NCI-H446 treated with DMSO at 0.1 percent for 48 hours (cell line): ENCODE measurements at regions not wholly inside any gene's neighbourhood (a gene's known extent, or its start where the extent isn't known, plus 50 kb on each side); places are given as distances from the start of the nearest gene placed in this dataset.
"Not testable (repeated sequence)": the region's sequence is repeated elsewhere in the genome, so short reads cannot be mapped to it uniquely, and the experiment has no call there.

Experiments used
- DNase-seq: peaks from one replicate; lab custom pipeline; 2025; lab: John Stamatoyannopoulos, UW

DNA sequence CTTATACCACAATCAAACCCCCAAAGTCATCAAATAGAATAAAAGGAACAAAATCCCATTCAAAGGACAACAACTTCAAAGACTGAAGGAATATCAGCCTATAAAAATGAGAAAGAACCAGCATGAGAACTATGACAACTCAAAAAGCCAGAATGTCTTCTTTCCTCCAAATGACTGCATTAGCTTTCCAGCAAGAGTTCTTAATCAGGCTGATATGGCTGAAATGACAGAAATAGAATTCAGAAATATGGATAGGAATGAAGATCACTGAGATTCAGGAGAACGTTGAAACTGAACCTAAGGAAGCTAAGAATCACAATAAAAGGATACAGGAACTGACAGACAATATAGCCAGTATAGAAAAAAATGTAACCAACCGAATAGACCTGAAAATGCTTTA lies 109.5 kb downstream of the SINHCAF start:
- no peak for DNase-seq

DNA sequence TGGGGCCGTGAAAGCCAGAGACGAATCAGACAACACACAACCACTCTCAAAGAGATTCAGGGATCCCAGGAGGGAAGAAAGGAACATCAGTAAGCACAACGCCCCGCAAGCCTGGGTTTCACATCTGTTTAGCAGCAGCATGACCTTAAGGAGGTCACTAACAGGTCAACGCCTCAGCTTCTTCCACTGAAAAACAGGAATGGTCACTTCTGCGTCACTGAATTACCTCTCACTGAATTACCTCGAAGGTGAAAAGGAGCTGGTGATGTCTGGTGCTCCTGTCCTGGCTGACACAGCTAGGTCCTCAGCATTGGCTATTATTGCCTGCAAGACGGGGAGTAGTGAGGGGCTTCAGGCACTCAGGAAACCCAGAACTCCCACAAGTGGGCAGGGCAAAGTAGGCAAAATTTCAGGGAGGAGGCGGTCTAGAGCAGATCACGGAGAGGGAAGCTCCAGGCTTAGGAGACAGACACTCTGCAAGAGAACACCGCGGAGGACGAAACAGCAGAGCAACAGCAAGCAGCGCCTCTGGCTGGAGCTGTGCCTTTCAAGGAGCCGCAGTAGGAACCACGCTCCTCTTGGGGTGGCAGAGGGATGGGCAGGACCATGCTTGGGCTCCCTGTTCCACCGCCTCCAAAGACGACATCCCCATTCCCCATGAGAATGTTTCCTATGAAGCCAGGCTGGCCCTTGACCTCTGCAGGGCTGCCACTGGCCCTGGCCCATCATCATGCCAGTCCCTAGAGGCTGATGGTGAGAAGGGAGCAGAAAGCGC lies 108.4 kb downstream of the SINHCAF start:
- no peak for DNase-seq

DNA sequence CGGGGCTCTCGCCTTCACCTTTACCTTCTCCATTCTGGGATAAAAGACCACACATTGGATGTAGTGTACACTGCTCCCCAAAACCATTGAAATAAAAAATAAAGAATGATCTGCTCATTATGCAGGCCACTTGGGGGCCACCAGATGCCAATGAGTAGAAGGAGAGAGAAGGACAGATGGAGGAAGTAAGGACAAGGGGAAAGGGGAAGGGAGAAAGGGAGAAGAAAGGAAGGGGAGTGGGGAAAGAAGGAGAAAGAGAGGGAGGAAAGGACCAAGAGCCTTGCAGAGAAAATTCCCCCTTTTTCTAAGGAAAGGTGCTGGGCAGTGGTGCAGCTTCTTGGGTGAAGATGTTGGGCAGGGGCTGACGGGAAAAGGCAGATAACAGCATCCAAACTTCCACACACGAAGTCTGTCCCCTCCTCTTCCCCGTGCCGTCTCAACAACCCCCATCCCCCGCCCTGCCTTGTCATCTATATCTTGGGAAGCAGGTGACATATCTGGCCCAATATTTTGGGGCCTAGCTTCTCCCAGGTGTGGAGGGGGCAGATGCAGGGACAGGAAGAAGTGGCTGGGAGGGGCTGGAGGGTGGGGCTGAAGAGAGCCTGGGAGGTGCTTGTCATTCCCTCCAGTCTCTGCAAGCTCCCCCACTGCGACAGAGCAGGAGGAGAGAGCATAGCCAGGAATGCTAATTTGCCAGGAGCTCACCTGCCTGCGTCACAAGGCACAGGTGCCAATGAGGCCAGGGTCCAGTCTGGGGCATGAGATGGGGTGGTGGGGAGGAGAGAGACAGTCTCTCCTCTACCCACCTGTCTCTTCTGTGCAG lies 107.5 kb downstream of the SINHCAF start:
- DNase-seq = no peak

DNA sequence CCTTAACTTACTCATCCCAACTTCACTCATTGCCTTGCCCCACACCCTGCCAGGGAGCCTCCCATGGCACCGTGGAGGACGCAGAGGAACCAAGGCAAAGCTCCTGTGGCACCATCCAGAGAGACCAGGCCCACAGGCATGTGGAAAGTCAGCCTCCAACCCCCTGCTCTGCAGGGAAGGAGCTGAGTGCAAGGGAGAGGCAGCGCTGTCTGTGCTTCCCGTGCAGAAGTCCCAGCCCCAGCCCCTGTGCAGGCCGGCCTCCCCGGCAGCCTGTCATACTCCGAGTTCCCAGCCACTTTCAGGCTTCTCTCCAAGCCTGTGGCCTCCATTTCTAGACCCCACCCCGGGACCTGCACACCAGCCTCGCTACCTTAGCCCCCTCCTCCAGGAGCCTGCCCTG lies 106.4 kb downstream of the SINHCAF start:
- no peak for DNase-seq

DNA sequence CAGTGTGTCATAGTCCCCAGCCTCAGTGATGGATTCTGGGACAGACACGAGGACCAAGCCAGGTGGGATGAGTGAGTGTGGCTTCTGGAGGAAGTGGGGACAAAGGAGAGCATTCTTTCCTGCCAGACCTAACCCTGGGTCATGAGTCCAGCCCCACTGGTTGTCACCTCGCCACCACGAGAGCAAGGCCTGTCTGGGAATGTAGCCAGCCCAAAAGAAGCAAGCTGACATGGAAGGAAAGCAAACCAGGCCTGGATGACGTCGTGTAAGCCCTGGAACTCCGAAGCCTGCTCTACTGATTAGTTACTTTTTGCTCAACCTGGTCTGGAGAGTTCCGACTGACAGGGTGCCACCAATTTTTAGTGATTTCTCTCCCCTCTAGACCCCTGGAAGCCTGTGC lies 105.9 kb downstream of the SINHCAF start:
- DNase-seq = no peak

DNA sequence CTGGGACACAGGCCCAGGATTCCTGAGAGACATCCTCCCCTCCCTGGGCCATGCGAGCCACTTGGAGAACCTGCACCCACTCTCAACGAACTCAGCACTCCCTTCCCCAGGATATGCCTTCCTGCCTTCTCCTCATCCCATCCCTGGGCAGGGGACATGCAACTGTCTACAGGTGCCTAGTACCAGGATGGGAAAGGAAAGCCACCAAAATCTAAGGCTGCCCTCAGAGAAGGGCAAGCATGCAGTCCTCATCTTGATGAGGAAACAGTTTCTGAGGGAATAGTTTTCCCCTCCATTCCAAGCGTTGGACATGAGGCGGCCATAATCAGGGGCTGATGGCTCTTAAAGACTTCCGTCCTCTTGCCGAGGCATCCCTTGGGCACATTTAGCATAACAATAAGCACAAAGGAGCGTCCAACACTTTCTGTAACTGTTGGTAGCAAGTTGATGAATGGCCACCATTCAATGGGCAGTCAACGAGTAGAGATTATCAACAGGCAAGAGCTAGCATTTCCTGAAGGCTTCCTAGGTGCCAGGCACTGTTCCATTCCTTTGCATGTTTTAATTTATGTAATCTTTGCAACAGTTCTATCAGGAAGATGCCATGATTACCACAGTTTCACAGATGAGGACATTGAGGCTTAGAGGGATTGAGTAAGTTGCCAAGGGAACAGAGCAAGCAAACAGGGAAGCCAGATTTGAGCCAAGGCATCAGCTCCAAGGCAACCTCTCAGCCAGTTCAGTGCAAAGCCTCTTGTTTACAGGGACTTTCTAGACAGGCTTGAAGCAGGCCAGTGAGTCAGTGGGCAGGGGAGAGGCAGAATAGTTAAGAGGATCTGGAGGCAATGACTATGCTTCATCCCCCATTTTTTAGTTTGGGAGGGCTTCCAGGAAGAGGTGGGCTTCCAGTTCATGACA lies 105.1 kb downstream of the SINHCAF start:
- DNase-seq = no peak

DNA sequence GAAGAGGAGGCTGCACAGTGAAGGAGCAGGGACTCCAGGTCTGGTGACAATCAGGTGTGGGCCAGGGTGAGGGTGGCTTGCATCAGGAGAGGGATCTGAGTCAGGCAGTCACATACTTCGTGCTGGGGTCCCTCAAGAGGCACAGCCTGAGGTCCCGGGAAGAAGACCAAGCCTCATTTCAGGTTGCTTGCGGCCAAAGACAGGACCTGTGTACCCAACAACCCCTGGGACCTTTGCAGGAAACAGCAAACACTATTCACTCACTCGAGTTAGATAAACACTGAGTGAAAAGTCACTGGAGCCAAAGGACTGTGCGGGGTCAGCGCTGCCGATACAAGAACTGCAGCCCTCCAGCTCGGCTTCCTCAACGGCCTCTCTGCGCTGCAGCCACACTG lies 104.4 kb downstream of the SINHCAF start:
- DNase-seq = no peak

DNA sequence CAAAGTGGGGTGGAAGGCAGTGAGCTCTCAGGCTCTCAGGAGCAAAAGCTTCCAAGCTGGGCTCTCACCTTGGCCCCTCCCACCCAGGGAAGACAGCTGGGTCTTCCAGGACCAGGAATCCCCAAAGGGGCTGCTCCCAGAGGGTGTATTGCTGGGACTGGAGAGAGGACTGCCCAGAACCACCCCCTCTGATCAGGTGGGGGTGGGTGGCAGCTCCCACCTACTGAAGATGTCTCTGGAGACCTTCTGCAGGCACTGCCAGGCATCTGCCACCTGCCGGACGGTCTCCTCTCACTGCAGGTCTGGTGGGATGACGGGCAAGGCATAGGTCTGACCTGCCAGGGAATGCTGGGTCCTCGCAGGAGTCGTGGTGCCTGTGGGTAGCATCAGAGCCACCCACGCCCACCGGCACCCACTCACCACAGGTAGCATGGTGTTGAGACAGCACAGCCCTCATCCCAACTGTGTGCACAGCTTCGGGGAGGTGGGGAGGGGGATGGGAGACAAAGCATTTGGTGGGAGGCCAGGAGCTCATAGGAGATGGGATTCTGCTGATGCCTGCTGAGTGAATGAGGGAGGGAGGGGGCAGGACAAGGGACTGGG lies 103.2 kb downstream of the SINHCAF start:
- no peak for DNase-seq

DNA sequence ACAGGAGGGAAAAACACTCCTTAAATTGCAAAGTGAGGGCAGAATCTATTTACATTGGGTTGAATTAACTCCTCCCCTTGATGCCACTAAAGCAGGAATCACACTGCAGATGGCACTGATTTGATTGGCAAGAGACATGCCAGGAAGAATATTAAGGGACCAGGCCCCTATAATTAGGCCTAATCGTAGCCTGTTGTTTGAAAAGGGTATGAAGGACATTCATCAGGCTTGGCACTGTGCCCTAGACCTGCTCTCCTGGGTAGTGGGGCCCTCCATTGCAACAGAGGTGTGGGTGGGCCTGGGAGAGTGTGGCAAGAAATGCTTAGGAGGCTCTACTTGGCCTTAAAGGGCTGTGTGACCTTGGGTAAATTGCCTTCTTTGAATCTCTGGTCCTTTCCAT lies 102.3 kb downstream of the SINHCAF start:
- DNase-seq = not testable (repeated sequence)

DNA sequence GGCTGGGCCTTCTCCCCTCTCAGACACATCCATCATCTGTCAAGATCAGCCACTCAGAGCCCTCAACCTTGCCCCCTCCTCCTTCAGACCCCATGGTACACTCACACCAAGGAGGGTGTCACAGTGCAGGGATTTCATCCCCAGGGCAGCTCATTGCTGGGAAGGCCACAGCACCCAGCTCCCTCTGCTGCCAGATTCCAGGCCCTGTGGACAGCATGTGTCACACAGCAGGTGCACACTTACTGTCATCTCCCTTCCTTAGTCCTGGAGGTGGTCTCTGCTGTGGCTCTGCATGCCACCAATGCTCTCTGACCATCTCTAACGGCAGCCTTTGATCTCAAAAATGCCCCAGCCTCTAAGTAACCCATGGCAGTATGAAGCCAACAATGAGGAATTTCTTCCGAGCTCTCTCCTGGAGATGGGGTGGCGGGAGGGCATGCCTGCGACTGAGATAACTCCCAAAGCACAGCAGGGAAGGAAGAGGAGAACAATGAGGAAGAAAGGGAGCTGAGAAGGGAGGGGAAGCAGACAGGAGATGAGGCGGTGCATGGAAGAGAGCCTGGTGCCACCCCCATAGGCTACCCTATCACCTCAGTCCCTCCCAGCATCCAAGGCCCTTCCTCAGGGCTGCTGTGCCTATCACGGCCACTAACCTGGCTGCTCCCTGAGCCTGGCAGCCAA lies 101.0 kb downstream of the SINHCAF start:
- DNase-seq = no peak

DNA sequence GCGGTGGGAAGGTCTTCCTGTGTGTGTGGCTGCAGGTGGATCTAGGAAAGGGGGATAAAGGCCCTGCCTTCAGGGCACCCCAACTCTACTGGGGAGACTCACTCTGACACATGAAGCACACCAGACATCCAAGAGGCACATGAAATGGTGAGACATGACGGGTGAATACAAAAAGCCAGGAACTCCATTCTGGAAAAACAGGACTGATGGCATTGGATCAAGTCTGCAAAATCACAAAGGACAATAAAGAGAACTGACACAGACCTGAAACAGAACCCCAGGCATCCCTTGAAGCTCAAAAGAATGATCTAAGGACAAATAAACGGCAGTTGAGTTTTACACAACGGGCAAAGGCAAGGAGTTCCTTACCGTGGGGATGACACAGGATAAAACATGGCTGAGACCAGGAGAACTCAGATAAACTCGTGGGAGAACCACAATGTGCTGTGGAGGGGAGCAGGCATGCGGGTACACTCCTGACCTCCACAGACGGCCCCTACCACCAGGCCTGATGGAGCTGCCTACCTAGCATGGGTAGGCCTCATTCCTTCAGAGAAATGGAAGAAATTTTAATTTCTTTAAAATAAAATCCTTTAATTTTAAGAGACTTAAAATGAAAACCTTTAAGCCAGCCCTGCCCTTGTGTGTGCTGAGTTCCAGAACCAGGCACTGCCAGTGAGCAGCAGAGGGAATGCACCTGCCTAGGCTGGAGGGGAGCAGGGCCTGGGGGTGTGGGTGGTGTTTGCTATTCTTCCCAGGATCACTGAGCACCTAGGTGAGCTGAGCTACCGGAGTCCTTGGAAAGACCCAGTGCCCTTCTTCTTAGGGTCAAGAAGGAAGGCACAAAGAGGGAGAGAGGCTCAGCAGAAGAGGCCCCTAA lies 100.1 kb downstream of the SINHCAF start:
- no peak for DNase-seq

DNA sequence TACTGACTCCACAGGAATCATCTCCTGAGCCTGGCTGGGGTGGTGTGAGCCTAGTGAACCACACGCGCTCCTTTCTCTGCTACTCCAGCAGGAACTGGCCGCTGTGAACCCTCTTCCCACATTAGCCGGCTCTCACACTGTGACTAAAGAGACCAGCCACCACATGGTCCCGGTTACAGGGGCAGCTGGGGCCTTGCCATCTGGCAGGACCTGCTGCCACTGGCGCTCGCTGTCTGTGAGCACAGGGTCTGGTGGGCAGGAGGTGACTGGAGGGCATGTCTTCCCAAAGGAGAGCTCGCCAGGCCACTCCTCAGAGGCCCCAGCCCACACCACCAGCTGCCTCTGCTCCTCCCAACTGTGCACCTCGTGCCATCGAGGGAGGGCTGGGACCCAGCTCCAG lies 99.3 kb downstream of the SINHCAF start:
- DNase-seq = peak; percentile 58

DNA sequence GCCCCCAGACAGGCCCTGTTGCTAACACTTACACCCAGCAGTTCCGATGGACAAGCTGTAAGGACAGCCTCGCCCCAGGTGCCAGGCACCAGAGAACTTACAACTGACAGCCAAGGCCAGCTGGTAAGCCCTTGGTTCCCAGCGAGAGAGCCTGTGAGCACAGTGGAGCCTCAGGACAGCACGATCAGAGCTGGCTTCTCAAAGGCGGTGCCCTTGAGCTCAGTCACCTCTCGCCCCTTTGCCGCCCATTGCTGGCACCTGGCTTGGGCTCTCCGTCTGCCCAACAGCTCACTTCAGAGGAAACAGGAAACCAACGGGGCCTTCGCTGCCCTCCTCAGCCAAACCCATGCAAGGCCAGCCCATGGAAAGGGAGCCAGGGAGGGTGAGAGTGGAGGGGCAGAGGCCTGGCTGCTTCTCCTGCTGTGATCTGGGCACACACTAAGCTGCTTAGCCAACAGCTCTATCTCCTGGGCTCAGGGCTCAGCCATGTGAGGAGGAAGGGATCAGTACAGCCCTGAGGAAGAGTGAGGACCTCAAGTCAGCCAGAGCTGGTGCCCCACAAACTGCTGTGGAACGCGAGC lies 98.5 kb downstream of the SINHCAF start:
- DNase-seq = peak; percentile 23

DNA sequence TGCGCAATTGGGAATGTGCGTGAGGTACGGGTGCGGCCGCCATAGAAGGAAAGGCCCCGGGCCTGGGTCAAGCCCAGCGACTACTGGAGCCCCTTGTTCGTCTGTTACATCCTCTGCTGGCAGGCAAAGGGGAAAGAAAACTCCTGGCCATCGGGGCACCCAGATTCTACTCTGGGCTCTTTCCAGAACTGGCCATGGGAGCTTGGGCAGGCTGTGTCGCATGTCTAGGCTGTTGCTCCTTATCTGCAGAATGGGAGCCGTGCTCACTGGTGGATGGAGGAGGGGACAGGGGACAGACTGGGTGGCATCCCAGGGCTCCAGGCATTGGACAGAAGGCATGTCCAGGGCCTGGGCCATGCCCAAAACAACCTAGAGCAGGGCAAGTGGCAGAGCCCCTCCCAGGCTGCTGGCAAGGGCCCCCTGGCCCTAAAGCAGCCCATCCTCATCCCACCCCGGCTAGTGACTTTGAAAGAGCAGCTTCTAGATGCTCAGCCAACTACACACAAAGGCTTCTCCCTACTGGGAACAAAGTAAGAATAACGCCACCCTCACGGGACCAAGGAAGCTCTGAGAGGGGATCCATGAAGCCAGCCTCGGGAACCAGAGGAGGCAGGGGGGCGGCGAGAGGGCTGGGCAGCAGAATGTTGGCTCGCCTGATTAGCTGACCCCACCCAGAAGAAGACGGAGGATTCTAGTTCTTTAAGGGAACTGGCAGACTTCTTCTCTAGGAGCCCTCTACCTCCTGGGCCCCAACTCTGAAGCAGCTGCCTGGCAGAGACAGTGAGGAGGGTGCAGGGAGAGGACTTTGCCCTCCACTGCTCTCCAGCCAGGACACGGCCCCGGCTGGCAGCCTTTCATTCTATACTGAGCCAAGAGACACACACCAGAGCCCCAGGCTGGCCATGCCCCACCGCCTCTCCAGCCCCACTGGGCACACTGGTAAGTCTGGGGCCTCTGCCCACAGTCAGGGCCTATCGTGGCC lies 96.8 kb downstream of the SINHCAF start:
- peak; percentile 28 for DNase-seq

DNA sequence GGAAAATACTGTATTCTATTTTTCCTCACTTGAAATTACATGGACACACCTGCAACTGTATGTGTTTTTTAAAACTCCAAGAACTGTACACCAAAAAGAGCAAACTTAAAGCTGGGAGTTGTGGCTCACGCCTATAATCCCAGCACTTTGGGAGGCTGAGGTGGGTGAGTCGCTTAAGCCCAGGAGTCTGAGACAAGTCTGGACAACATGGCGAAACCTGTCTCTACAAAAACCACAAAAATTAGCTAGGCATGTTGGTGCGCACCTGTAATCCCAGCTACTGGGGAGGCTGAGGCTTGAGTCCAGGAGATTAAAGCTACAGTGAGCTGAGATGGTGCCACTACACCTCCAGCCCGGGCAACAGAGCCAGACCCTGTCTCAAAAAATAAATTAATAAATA lies 95.9 kb downstream of the SINHCAF start:
- DNase-seq = no peak
